ENCODE measurements at regions not wholly inside any gene's neighbourhood (a gene's known extent, or its start where the extent isn't known, plus 50 kb on each side); places are given as distances from the start of the nearest gene placed in this dataset.

DNA sequence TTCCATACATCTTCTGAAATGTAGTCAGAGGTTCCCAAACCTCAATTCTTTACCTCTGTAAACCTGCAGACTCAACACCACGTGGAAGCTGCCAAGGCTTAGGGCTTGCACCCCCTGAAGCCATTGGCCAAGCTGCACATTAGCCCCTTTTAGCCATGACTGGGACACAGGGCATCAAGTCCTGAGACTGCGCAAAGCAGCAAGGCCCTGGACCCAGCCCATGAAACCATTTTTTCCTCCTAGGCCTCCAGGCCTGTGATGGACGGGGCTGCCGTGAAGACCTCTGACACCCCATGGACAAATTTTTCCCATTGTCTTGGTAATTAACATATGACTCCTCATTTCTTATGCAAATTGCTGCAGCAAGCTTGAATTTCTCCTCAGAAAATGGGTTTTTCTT lies 727.8 kb downstream of the C6orf118 start:
- Mint-ChIP-seq H3K36me3 (no peaks in the 10 kb centered on the region), H3K4me3 (no peak overlapping the region), H3K27ac (no peak overlapping the region), H3K9me3 (peaks cover 0 to 19% (median 14%) of the 10 kb centered on the region in 7 donors), H3K27me3 (no peaks in the 10 kb centered on the region), H3K4me1 (no peaks in the 10 kb centered on the region)
- DNase-seq = no peak
- ATAC-seq (ENCODE audit: low read depth in 2 of 2) = no peak

DNA sequence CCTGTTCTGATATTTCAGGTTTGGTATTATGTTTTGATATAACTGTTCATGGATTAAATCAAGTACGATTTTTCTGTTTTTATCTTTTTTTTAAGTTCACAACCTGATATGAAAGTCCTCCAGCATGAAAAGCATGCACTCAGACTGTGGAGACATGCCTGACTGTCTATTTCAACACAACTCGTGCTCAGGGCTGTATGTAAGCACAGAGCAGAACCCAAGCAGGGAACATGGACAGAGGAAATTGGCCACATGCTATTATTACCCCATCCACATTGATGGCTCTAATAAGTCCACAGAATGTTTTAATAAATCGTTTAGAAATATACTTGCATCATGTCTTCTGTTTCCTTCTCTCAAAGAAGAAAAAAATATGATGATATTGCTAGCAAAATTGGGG lies 730.4 kb downstream of the C6orf118 start:
- no peak overlapping the region for H3K27ac Mint-ChIP-seq

DNA sequence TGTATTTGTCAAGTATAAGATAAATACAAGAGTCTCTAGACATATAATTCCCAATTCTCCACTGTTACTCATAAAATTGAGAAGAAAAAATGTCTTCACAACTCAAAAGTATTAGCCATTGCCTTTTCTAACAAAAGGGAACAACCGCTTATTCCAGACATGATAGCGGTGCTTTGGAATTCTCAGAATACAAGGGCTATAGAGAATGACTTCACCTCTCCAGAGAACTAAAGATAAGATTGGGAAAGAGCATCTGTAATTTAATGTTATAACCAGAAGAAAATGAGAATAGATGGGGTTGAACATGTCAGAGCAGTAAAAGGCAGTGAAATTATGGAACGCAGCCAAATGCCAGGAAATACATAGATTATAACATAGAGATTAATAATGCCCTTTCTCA lies 730.8 kb downstream of the C6orf118 start:
- Mint-ChIP-seq H3K4me3 (no peak overlapping the region), H3K36me3 (no peaks in the 10 kb centered on the region), H3K9me3 (peaks cover 10 to 23% (median 14%) of the 10 kb centered on the region in 7 donors), H3K27me3 (no peaks in the 10 kb centered on the region), H3K4me1 (no peaks in the 10 kb centered on the region), H3K27ac (no peak overlapping the region)
- ATAC-seq (ENCODE audit: low read depth in 2 of 2) = no peak
- DNase-seq = no peak

More for the DNA sequence above, 730.4 kb downstream of the C6orf118 start:
- Mint-ChIP-seq H3K36me3 (no peaks in the 10 kb centered on the region), H3K4me3 (no peak overlapping the region), H3K9me3 (peaks cover 8 to 21% (median 14%) of the 10 kb centered on the region in 7 donors), H3K4me1 (no peaks in the 10 kb centered on the region), H3K27me3 (no peaks in the 10 kb centered on the region)
- ATAC-seq (ENCODE audit: low read depth in 2 of 2) (no peak), DNase-seq (no peak)

DNA sequence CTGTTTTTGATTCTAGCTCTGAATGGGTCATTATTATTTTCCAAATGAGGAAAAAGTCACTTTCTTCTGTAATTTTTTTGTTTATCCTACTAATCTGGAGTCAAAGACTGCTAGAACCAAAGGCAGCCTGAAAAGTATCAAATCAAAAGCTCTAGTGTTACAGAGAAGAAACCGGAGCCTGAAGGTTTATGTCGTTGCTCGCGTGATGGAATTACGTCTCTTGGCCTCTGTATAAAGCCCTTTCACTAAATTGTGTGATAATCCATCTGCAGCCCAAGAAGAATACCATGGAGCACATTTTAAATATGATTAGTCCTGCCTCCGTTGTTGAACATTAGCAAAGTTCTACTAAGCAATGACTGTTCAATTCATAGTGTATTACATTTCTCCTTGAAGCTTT lies 738.6 kb downstream of the C6orf118 start:
- Mint-ChIP-seq H3K36me3 (no peaks in the 10 kb centered on the region), H3K4me3 (no peak overlapping the region), H3K9me3 (peaks cover 0 to 18% (median 10%) of the 10 kb centered on the region in 7 donors), H3K27me3 (no peaks in the 10 kb centered on the region), H3K27ac (no peak overlapping the region), H3K4me1 (no peaks in the 10 kb centered on the region)
- no peak for ATAC-seq (ENCODE audit: low read depth in 2 of 2)
- no peak for DNase-seq

DNA sequence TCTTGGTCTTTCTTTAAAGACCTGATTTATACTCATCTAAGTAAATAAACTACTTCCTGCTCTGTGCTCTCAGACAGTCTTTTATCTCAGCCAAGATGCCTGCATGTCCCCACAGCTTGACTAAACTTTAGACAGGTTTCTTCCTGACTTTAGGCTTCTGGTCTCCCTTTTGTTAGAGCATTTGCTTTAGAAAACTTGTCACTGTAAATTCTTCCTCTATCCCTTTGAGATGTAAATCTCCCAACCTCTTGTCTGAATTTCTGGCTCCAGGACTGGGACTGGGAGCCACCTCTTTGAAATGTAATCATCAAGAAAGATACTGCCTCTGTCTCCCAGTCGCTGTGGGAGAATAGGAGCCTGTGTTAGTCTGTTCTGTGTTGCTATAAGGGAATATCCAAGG lies 739.9 kb downstream of the C6orf118 start:
- no peak overlapping the region for H3K27ac Mint-ChIP-seq
- no peak overlapping the region for H3K4me3 Mint-ChIP-seq
- H3K27me3 Mint-ChIP-seq = no peaks in the 10 kb centered on the region
- DNase-seq (no peak), ATAC-seq (ENCODE audit: low read depth in 2 of 2) (no peak)
- no peaks in the 10 kb centered on the region for H3K4me1 Mint-ChIP-seq
- no peaks in the 10 kb centered on the region for H3K36me3 Mint-ChIP-seq
- H3K9me3 Mint-ChIP-seq = peaks cover 0 to 12% (median 6%) of the 10 kb centered on the region in 7 donors

DNA sequence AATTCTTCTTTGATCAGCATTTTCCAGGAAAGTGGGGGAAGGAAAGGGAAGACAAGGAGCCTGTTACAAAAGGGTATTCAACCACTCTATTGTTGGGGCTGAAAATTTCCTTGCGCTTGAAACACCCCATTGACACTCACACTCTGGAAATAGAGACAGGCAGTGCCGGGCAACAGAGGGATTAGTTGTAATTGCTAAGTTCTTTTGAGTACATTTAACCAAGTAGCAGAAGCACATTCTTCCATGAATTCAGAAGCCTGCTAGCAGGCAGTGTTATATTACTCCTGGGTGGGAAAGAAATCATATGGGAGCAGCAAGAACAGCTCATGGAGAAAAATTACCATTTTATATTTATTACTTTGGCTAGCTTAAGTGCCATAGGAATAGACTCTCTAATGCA lies 745.5 kb downstream of the C6orf118 start:
- H3K36me3 Mint-ChIP-seq = no peaks in the 10 kb centered on the region
- H3K27me3 Mint-ChIP-seq = no peaks in the 10 kb centered on the region
- ATAC-seq (ENCODE audit: low read depth in 2 of 2) (no peak), DNase-seq (no peak)
- no peaks in the 10 kb centered on the region for H3K4me1 Mint-ChIP-seq
- peak overlapping the region in 1 of 8 donors; percentile 70 for H3K4me3 Mint-ChIP-seq
- H3K9me3 Mint-ChIP-seq = peaks cover 5 to 30% (median 12%) of the 10 kb centered on the region in 7 donors
- no peak overlapping the region for H3K27ac Mint-ChIP-seq

DNA sequence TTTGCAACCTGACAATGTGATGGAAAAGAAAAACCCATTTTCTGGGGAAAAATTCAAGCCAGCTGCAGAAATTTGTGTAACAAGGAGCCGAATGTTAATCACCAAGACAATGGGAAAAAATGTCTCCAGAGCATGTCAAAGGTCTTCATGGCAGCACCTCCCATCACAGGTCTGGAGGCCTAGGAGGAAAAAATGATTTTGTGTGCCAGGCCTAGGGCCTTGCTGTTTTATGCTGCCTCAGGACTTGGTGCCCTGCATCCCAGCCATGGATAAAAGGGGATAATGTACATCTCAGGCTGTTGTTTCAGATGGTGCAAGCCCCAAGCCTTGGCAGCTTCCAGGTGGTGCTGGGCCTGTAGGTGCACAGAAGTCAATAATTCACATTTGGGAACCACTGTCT lies 747.7 kb downstream of the C6orf118 start:
- DNase-seq (no peak), ATAC-seq (ENCODE audit: low read depth in 2 of 2) (no peak)
- Mint-ChIP-seq H3K27ac (no peak overlapping the region), H3K36me3 (no peaks in the 10 kb centered on the region), H3K4me3 (no peak overlapping the region), H3K9me3 (peaks cover 0 to 30% (median 12%) of the 10 kb centered on the region in 7 donors), H3K4me1 (no peaks in the 10 kb centered on the region), H3K27me3 (no peaks in the 10 kb centered on the region)

DNA sequence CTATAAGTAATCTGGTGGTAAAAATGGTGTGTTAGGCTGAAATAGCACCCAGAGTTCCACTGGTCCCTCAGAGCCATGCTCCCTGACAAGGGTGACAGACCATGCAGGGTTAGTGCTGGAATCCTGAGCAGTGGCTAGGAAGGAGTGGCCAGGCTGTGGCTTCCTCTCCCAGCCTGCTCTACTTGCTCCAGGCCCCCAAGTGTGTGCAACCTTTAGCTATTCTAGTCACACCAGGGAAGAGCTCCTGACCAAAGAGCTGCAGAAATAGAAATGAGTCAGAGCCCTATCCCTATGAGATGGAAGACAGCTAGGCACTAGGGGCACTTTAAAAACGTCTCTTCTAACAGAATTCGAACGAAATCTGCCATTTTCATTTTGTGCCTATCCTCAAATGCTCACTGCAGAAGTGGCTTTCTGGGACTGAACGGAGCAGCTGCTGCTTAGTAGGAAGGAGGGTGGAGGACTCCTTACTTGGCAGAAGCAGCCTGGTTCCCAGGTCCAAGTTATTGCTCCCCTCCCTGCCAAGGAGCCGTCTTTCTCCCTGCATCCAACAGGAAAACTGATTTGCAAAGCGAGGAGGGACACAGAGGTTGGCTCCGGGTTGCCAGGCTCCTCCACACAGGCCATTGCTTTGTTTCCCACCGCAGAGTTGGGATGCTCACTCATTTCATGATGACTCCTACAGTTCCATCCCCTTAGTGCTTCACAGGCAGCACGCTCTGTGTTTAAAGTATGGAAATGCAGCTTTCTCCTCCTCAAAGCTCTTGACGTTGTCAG lies 754.5 kb downstream of the C6orf118 start:
- Mint-ChIP-seq H3K36me3 (no peaks in the 10 kb centered on the region), H3K4me3 (no peak overlapping the region), H3K27ac (no peak overlapping the region), H3K27me3 (no peaks in the 10 kb centered on the region), H3K9me3 (peaks cover 2 to 11% (median 5%) of the 10 kb centered on the region in 7 donors), H3K4me1 (no peaks in the 10 kb centered on the region)
- ATAC-seq (ENCODE audit: low read depth in 2 of 2) = no peak
- DNase-seq = no peak

DNA sequence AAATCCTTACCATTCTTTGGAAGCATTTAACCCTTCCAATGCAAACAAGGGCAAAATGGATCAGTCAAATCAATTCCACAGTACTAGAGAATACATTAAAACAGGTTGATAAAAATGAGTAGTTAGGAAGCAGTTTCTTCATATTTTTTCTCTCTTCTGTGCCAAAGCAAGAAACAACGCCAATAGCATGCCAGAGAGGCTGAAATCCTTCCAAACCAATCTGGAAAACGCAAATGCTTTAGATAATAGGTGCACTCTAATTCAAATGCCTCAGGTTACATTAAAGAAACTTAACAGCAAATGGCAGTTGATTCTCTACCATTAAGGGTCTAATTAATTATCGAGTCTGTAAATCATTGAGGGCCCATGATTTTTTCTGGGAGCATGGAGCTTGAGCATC lies 755.2 kb downstream of the C6orf118 start:
- Mint-ChIP-seq H3K27ac (no peak overlapping the region), H3K4me1 (no peaks in the 10 kb centered on the region), H3K27me3 (no peaks in the 10 kb centered on the region), H3K36me3 (no peaks in the 10 kb centered on the region), H3K4me3 (no peak overlapping the region), H3K9me3 (peaks cover 2 to 13% (median 7%) of the 10 kb centered on the region in 7 donors)
- ATAC-seq (ENCODE audit: low read depth in 2 of 2) = no peak
- DNase-seq = no peak

DNA sequence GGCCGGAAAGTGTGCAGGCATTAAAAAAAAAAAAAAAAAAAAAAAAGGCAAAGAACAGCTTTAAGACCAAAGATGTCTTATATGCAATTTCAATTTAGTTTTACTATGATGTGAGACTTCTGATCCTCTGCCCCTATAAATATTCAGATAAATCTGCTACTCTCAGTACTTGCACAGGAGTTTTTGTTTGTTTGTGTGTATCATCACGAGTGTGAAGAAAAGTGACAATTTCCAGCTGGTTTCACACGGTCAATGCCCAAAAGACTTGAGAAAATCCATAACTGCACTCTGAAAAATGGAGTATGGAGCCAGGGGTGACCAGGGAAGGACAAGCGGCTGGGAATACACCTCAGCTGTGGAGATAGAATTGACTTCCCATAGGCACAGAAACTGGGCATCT lies 757.7 kb downstream of the C6orf118 start:
- ATAC-seq (ENCODE audit: low read depth in 2 of 2) = no peak
- Mint-ChIP-seq H3K27me3 (no peaks in the 10 kb centered on the region), H3K27ac (no peak overlapping the region), H3K36me3 (no peaks in the 10 kb centered on the region), H3K4me1 (no peaks in the 10 kb centered on the region), H3K4me3 (peak overlapping the region in 1 of 8 donors; percentile 16), H3K9me3 (peaks cover 2 to 13% (median 7%) of the 10 kb centered on the region in 7 donors)
- no peak for DNase-seq

DNA sequence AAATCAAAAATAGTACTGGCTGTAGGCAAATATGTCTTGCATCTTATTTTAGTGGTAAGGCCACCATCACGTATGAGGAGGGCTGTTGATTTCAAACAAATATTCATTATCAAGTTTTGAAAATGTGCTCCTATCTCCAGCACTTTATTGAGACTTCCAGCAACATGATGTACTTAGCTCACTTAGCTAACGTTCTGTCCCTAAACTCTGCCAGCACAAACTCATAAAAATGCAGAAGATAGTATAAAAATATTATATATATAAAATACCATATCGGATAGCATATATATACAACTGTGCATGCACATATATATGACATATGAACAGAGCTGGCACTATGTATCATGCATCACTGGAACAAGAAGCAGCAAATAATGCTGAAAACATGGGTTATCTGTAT lies 762.3 kb downstream of the C6orf118 start:
- no peak overlapping the region for H3K4me3 Mint-ChIP-seq
- H3K9me3 Mint-ChIP-seq = peaks cover 2 to 11% (median 6%) of the 10 kb centered on the region in 7 donors
- no peaks in the 10 kb centered on the region for H3K4me1 Mint-ChIP-seq
- no peak overlapping the region for H3K27ac Mint-ChIP-seq
- DNase-seq (no peak), ATAC-seq (ENCODE audit: low read depth in 2 of 2) (no peak)
- H3K27me3 Mint-ChIP-seq = no peaks in the 10 kb centered on the region
- no peaks in the 10 kb centered on the region for H3K36me3 Mint-ChIP-seq

DNA sequence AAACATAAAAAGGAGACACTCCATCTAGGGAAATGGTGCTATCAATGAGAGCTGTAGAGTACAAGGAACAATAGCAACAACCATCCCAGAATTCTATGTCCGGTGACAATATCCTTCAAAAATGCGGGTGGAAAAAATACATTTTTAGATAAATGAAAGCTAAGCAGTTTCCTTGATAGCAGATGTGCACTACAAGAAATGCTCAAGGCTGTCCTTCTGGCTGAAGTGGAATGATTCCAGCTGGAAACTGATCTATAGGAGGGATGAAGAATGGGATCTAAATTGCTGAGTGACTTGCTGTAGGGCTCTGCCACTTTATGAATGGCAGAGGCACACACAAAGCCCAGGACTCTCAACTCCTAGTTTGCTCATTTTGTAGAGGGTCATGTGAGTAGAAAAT lies 763.1 kb downstream of the C6orf118 start:
- Mint-ChIP-seq H3K27me3 (no peaks in the 10 kb centered on the region), H3K4me3 (no peak overlapping the region), H3K9me3 (peaks cover 0 to 6% (median 4%) of the 10 kb centered on the region in 7 donors), H3K4me1 (no peaks in the 10 kb centered on the region), H3K27ac (no peak overlapping the region), H3K36me3 (no peaks in the 10 kb centered on the region)
- DNase-seq = no peak
- ATAC-seq (ENCODE audit: low read depth in 2 of 2) = no peak

DNA sequence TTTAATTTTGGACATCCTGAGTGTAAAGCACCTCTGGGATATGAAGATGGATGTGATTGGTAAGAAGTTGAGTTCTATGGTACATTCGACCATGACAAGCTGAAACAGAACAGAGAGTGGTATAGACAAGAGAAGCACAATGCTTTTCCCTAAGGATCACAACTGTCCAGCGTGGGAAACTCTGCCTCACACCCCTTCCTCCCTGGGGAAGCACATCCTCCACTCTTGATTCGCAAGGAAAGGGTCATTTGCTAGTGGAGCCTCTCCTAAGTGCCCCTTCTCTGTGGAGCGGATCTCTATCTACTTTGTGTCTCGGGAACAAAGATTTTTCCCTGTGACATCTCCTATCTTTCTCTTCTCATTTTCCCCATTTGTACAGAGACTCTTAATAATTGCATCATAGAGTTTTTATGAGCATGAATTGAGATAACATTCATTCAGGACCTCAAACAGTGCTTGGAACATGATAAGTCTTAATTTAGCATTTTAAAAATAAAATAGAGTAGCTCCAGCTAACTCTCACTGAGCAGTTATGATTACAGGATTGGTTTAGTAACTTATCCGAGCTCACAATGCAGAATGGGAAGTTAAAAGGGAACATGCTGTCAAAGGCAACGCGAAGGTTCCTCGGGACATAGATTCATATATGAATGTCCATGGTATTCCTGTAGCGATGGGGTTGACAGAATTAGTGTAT lies 775.2 kb downstream of the C6orf118 start:
- ATAC-seq (ENCODE audit: low read depth in 2 of 2) (no peak), DNase-seq (no peak)
- Mint-ChIP-seq H3K27ac (no peak overlapping the region), H3K27me3 (no peaks in the 10 kb centered on the region), H3K36me3 (no peaks in the 10 kb centered on the region), H3K4me1 (no peaks in the 10 kb centered on the region), H3K4me3 (no peak overlapping the region), H3K9me3 (peaks cover 3 to 15% (median 11%) of the 10 kb centered on the region in 7 donors)

DNA sequence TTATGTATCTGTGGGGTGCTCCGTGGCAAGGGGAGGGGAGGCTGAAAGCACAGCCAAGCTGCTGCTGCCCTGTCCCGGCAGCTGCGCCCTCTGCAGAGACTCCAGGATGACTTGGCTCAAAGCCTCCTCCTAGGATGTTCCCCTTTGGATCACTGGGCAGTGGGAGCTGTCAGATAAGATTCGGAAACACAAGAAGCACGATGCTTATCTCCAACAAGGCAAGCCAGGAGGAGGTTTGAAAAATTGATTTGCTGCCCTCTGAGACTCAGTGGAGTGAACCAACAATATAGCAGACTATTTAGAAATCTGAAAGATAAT lies 776.4 kb downstream of the C6orf118 start:
- no peaks in the 10 kb centered on the region for H3K27me3 Mint-ChIP-seq
- H3K9me3 Mint-ChIP-seq = peaks cover 3 to 15% (median 9%) of the 10 kb centered on the region in 7 donors
- no peak for DNase-seq
- H3K4me1 Mint-ChIP-seq = no peaks in the 10 kb centered on the region
- ATAC-seq (ENCODE audit: low read depth in 2 of 2) = no peak
- no peak overlapping the region for H3K4me3 Mint-ChIP-seq
- H3K36me3 Mint-ChIP-seq = no peaks in the 10 kb centered on the region
- H3K27ac Mint-ChIP-seq = no peak overlapping the region
